ENCODE measurements at regions not wholly inside any gene's neighbourhood (a gene's known extent, or its start where the extent isn't known, plus 50 kb on each side); places are given as distances from the start of the nearest gene placed in this dataset.

GRCh38 chr6:112760831-112761230 is 413.7 kb downstream of the RFPL4B start:
- TF ChIP-seq CTCF (IDR thresholded peaks at IDR 0.05; ENCODE audit: low read length): no peak
- TF ChIP-seq EZH2 (IDR thresholded peaks at IDR 0.05; ENCODE audit: borderline replicate concordance, low read length): no peak
